A549 (cell line): ENCODE measurements at regions not wholly inside any gene's neighbourhood (a gene's known extent, or its start where the extent isn't known, plus 50 kb on each side); places are given as distances from the start of the nearest gene placed in this dataset.

Experiments
- ATAC-seq, 2 experiments: fragments of 200-7000 bp in 1 of 2; fragments of >200 bp in 1 of 2; cut with Nextera tagmentation in 1 of 2; cut with Tn5 transposase in 1 of 2; 3 replicates each; pipeline versions ENCODE4 v1.8.0 to v1.9.1; 2018 to 2020; ENCODE audit warnings: mild to moderate bottlenecking in 1 of 2, moderate library complexity in 1 of 2
- CTCF ChIA-PET: fragments of 300-600 bp; sonication (Branson Sonifier 250); formaldehyde crosslinking; extraction: SDS; loops from one replicate; lab custom pipeline; 2021; ENCODE audit warnings: antibody characterized with exemption, inconsistent platforms; lab: Yijun Ruan, JAX
- POLR2A ChIA-PET: fragments of 350-600 bp; formaldehyde crosslinking; extraction: SDS; loops from one replicate; lab custom pipeline; 2021; ENCODE audit warnings: antibody characterized with exemption, inconsistent platforms; lab: Yijun Ruan, JAX
- DNase-seq, 2 experiments: peaks; one replicate each; pipeline versions ENCODE4 v3.0.0 to v3.0.0-alpha.2; 2011 to 2016; ENCODE audit warnings: low read depth in 1 of 2, low spot score in 1 of 2
- FAIRE-seq: peaks from 2 replicates; lab custom pipeline; 2011; peaks lifted over from hg19 to GRCh38; lab: Jason Lieb, UNC
- H3K27ac ChIP-seq, 2 experiments: fragments of >200 bp; sonication (Bioruptor Twin); formaldehyde crosslinking; 3 replicates each; pipeline ENCODE4 v1.5.1; 2016 to 2017
- H3K4me1 ChIP-seq: fragments of >200 bp; sonication (Bioruptor Twin); formaldehyde crosslinking; 3 replicates; pipeline ENCODE4 v1.6.1; 2016
- H3K4me2 ChIP-seq: fragments of >200 bp; sonication (Bioruptor Twin); formaldehyde crosslinking; 3 replicates; pipeline ENCODE4 v1.6.1; 2016
- H3K4me3 ChIP-seq: fragments of >200 bp; sonication (Bioruptor Twin); formaldehyde crosslinking; 3 replicates; pipeline ENCODE4 v1.5.1; 2016
- H3K9me3 ChIP-seq: fragments of >200 bp; sonication (Bioruptor Twin); formaldehyde crosslinking; 3 replicates; pipeline ENCODE4 v1.6.1; 2016
- CBX2 ChIP-seq: fragments of 200-600 bp; sonication (generic); IDR thresholded peaks from 2 replicates; pipeline ENCODE4 v1.6.1; 2016; ENCODE audit warnings: low read depth, mild to moderate bottlenecking, borderline replicate concordance
- CBX8 ChIP-seq: fragments of 200-600 bp; sonication (generic); IDR thresholded peaks from 2 replicates; pipeline ENCODE4 v1.6.1; 2016
- CEBPB ChIP-seq, 2 experiments: fragments of >200 bp in 1 of 2; sonication (Bioruptor Twin) in 1 of 2; formaldehyde crosslinking in 1 of 2; IDR thresholded peaks; 2 replicates each; pipeline ENCODE4 v1.6.1; 2012 to 2016
- CHD2 ChIP-seq: fragments of 150-350 bp; IDR thresholded peaks from 2 replicates; pipeline ENCODE4 v1.6.1; 2014; ENCODE audit warnings: low read length; ENCODE audit not compliant: partially characterized antibody
- EHF ChIP-seq: fragments of 250-450 bp; sonication (Bioruptor Pico); IDR thresholded peaks from 2 replicates; pipeline ENCODE4 v1.5.0; 2020; ENCODE audit warnings: mild to moderate bottlenecking
- EHMT2 ChIP-seq: fragments of 200-600 bp; sonication (generic); IDR thresholded peaks from 2 replicates; pipeline ENCODE4 v1.6.1; 2016; ENCODE audit warnings: antibody characterized with exemption, low read depth, mild to moderate bottlenecking, moderate library complexity
- FOSB ChIP-seq: fragments of 250-450 bp; sonication (Bioruptor Pico); IDR thresholded peaks from 2 replicates; pipeline ENCODE4 v1.5.0; 2020; ENCODE audit warnings: mild to moderate bottlenecking, moderate library complexity
- HOXA7 ChIP-seq: fragments of 250-450 bp; sonication (Bioruptor Pico); IDR thresholded peaks from 2 replicates; pipeline ENCODE4 v1.5.0; 2020; ENCODE audit warnings: mild to moderate bottlenecking, moderate library complexity
- JUN ChIP-seq, 2 experiments: fragments of >200 bp; sonication (Bioruptor Twin); formaldehyde crosslinking; IDR thresholded peaks; 2 replicates in 1 of 2; 3 replicates in 1 of 2; pipeline ENCODE4 v1.6.1; 2016 to 2017
- JUNB ChIP-seq: fragments of >200 bp; sonication (Bioruptor Twin); formaldehyde crosslinking; IDR thresholded peaks from 2 replicates; pipeline ENCODE4 v1.6.1; 2016
- KDM5A ChIP-seq: fragments of 200-600 bp; sonication (generic); IDR thresholded peaks from 2 replicates; pipeline ENCODE4 v1.6.1; 2016; ENCODE audit warnings: antibody characterized with exemption, mild to moderate bottlenecking
- MAZ ChIP-seq: fragments of 150-350 bp; IDR thresholded peaks from 2 replicates; pipeline ENCODE4 v1.6.1; 2014; ENCODE audit warnings: antibody characterized with exemption, low read depth, low read length, borderline replicate concordance
- MYC ChIP-seq: IDR thresholded peaks from 2 replicates; pipeline ENCODE4 v1.6.1; 2012; ENCODE audit warnings: mild to moderate bottlenecking, inconsistent platforms, low read length, improper control_type of control experiment, borderline replicate concordance
- NPAS2 ChIP-seq: fragments of 250-450 bp; sonication (Bioruptor Pico); IDR thresholded peaks from 2 replicates; pipeline ENCODE4 v1.8.0; 2022; ENCODE audit warnings: mild to moderate bottlenecking, moderate library complexity, borderline replicate concordance
- PBX3 ChIP-seq: IDR thresholded peaks from 2 replicates; pipeline ENCODE4 v1.6.1; 2012
- PHF8 ChIP-seq: fragments of 200-600 bp; sonication (generic); IDR thresholded peaks from 2 replicates; pipeline ENCODE4 v1.6.1; 2016; ENCODE audit warnings: low read depth, mild to moderate bottlenecking, antibody characterized with exemption, moderate library complexity, borderline replicate concordance
- RARB ChIP-seq: fragments of 250-450 bp; sonication (Bioruptor Pico); IDR thresholded peaks from 2 replicates; pipeline ENCODE4 v1.8.0; 2021; ENCODE audit warnings: mild to moderate bottlenecking, moderate library complexity
- TFCP2L1 ChIP-seq: fragments of 250-450 bp; sonication (Bioruptor Pico); IDR thresholded peaks from 2 replicates; pipeline ENCODE4 v1.5.0; 2021; ENCODE audit warnings: mild to moderate bottlenecking
- TP53 ChIP-seq: fragments of 250-450 bp; sonication (Bioruptor Pico); IDR thresholded peaks from 2 replicates; pipeline ENCODE4 v1.5.0; 2021; ENCODE audit warnings: mild to moderate bottlenecking, moderate library complexity
- ZSCAN20 ChIP-seq: fragments of 250-450 bp; sonication (Bioruptor Pico); IDR thresholded peaks from 2 replicates; pipeline ENCODE4 v1.8.0; 2022; ENCODE audit warnings: mild to moderate bottlenecking, moderate library complexity
- WGBS: methylation state at CpG from one replicate; pipeline ENCODE4 v1.1.6; 2017; ENCODE audit errors: missing lambda C conversion rate; 5-methylcytosine and 5-hydroxymethylcytosine counted together
- TF ChIP-seq, protein P1 (sequence below): fragments of 250-450 bp; sonication (Bioruptor Pico); IDR thresholded peaks from 2 replicates; pipeline ENCODE4 v1.5.0; 2021; ENCODE audit warnings: mild to moderate bottlenecking, moderate library complexity, borderline replicate concordance
- TF ChIP-seq, protein P2 (sequence below): fragments of >200 bp; sonication (Bioruptor Twin); formaldehyde crosslinking; IDR thresholded peaks from 3 replicates; pipeline ENCODE4 v1.5.1; 2016
- TF ChIP-seq, protein P3 (sequence below): fragments of >200 bp; sonication (Bioruptor Twin); formaldehyde crosslinking; IDR thresholded peaks from 2 replicates; pipeline ENCODE4 v1.6.1; 2016

GRCh38 chr2:122929347-122929746, 1095.7 kb upstream of the CNTNAP5 start:
- Histone ChIP-seq H3K4me3 (no peak overlapping the region), H3K4me2 (no peak overlapping the region), H3K27ac (no peak overlapping the region), H3K4me1 (no peaks in the 10 kb centered on the region), H3K9me3 (no peaks in the 10 kb centered on the region)
- TF ChIP-seq TP53 (CRISPR knock-in tag), result no peak
- no peak for TF ChIP-seq CBX2
- TF ChIP-seq EHF, result no peak
- POLR2A ChIA-PET, result no interaction called here
- ATAC-seq (no peak), FAIRE-seq (no peak), DNase-seq (no peak)
- 0% methylated on average over 1 of the region's 1 CpG for WGBS
- CTCF ChIA-PET, result interaction anchor here (1.3 kb wide), 1 partner anchor 32 kb away, joined by 3 read pairs; no protein-coding TSS in a partner anchor

DNA sequence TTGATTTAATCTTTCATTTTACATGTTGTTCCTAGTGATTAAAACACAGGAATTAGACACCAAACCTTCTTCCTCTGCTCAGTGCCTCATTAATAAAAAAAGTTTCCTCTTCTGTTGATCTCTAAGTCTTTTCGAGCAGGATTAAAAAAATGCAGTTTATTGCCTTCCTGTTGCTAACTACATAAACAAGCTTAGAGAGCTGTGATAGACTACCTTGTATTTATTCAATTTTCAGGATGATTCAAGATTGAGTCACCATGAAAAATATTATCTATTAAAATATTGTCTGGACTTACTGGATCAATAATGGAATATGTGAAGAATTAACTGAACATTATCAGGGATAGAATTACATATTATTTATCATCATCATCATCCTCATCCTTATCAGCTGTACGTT, 1089.6 kb upstream of the CNTNAP5 start:
- FAIRE-seq, result no peak
- ChIA-PET POLR2A (no interaction called here), CTCF (no interaction called here)
- no peak for ATAC-seq
- Histone ChIP-seq H3K9me3 (no peaks in the 10 kb centered on the region), H3K4me2 (no peak overlapping the region), H3K27ac (no peak overlapping the region), H3K4me3 (no peak overlapping the region), H3K4me1 (no peaks in the 10 kb centered on the region)
- TF ChIP-seq MYC (no peak), FOSB (CRISPR knock-in tag) (no peak), TFCP2L1 (CRISPR knock-in tag) (no peak), MAZ (no peak), CHD2 (no peak), NPAS2 (CRISPR knock-in tag) (no peak), RARB (no peak), CBX8 (no peak)
- TF ChIP-seq, protein P1, sequence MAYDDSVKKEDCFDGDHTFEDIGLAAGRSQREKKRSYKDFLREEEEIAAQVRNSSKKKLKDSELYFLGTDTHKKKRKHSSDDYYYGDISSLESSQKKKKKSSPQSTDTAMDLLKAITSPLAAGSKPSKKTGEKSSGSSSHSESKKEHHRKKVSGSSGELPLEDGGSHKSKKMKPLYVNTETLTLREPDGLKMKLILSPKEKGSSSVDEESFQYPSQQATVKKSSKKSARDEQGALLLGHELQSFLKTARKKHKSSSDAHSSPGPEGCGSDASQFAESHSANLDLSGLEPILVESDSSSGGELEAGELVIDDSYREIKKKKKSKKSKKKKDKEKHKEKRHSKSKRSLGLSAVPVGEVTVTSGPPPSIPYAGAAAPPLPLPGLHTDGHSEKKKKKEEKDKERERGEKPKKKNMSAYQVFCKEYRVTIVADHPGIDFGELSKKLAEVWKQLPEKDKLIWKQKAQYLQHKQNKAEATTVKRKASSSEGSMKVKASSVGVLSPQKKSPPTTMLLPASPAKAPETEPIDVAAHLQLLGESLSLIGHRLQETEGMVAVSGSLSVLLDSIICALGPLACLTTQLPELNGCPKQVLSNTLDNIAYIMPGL, result no peak
- DNase-seq, result no peak
- WGBS, result 1% methylated on average over 2 of the region's 2 CpGs

- H3K4me2 ChIP-seq, result no peak overlapping the region
- ChIA-PET CTCF (no interaction called here), POLR2A (no interaction called here)
- no peak for DNase-seq
- 5% methylated on average over 4 of the region's 4 CpGs for WGBS
- TF ChIP-seq NPAS2 (CRISPR knock-in tag) (no peak), CEBPB (IDR thresholded peaks at IDR 0.05) (no peak), PBX3 (no peak), CBX2 (no peak), HOXA7 (CRISPR knock-in tag) (no peak), KDM5A (no peak), JUNB (no peak), FOSB (CRISPR knock-in tag) (no peak), ZSCAN20 (CRISPR knock-in tag) (no peak), PHF8 (no peak), JUN (IDR thresholded peaks at IDR 0.05) (no peak), RARB (no peak), EHMT2 (no peak)
- TF ChIP-seq, protein P2, sequence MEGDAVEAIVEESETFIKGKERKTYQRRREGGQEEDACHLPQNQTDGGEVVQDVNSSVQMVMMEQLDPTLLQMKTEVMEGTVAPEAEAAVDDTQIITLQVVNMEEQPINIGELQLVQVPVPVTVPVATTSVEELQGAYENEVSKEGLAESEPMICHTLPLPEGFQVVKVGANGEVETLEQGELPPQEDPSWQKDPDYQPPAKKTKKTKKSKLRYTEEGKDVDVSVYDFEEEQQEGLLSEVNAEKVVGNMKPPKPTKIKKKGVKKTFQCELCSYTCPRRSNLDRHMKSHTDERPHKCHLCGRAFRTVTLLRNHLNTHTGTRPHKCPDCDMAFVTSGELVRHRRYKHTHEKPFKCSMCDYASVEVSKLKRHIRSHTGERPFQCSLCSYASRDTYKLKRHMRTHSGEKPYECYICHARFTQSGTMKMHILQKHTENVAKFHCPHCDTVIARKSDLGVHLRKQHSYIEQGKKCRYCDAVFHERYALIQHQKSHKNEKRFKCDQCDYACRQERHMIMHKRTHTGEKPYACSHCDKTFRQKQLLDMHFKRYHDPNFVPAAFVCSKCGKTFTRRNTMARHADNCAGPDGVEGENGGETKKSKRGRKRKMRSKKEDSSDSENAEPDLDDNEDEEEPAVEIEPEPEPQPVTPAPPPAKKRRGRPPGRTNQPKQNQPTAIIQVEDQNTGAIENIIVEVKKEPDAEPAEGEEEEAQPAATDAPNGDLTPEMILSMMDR, result no peak
- TF ChIP-seq, protein P3, sequence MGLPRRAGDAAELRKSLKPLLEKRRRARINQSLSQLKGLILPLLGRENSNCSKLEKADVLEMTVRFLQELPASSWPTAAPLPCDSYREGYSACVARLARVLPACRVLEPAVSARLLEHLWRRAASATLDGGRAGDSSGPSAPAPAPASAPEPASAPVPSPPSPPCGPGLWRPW, result no peak
- no peaks in the 10 kb centered on the region for H3K9me3 ChIP-seq
- no peak for FAIRE-seq
- no peak overlapping the region for H3K4me3 ChIP-seq
- H3K27ac ChIP-seq, result no peak overlapping the region
- no peaks in the 10 kb centered on the region for H3K4me1 ChIP-seq
- ATAC-seq, result no peak
These were observed 1085.3 kb upstream of the CNTNAP5 start for GRCh38 chr2:122939796-122940195.
